CD4-positive, alpha-beta T cell (primary cell): ENCODE measurements at regions not wholly inside any gene's neighbourhood (a gene's known extent, or its start where the extent isn't known, plus 50 kb on each side); places are given as distances from the start of the nearest gene placed in this dataset.

Experiments used
- ATAC-seq: fragments of 200-7000 bp; cut with Tn5 transposase; one replicate; pipeline ENCODE4 v1.10.0; 2022; ENCODE audit warnings: mild to moderate bottlenecking; ENCODE audit not compliant: poor library complexity
- CTCF ChIA-PET: fragments of 350-600 bp; sonication (Branson Sonifier 250); formaldehyde crosslinking; loops from one replicate; lab custom pipeline; 2021; ENCODE audit warnings: antibody characterized with exemption, inconsistent platforms; lab: Charles Lee
- POLR2A ChIA-PET: fragments of 350-600 bp; sonication (Branson Sonifier 250); formaldehyde crosslinking; loops from one replicate; lab custom pipeline; 2021; ENCODE audit warnings: antibody characterized with exemption, inconsistent platforms; lab: Charles Lee
- DNase-seq, 14 experiments: peaks; one replicate each; pipeline ENCODE4 v3.0.0-alpha.2; 2013 to 2020; ENCODE audit warnings: mixed read lengths in 2 of 14
- H3K27ac ChIP-seq, 2 donors: one replicate each; pipeline versions ENCODE4 v1.5.1 to v1.7.0; 2013; ENCODE audit warnings: low read length in 2 of 2, low read depth in 1 of 2, mild to moderate bottlenecking in 1 of 2
- H3K27me3 ChIP-seq, 2 experiments: 1 replicate in 1 of 2; 2 replicates in 1 of 2; pipeline versions ENCODE4 v1.6.1 to v1.7.0; 2013; ENCODE audit warnings: low read length in 2 of 2, control low read depth in 1 of 2, mild to moderate bottlenecking in 1 of 2, moderate library complexity in 1 of 2; ENCODE audit not compliant: insufficient read depth in 2 of 2, control insufficient read depth in 1 of 2
- H3K36me3 ChIP-seq: one replicate; pipeline ENCODE4 v1.6.1; 2013; ENCODE audit warnings: low read length, control low read depth; ENCODE audit not compliant: insufficient read depth
- H3K4me1 ChIP-seq: one replicate; pipeline ENCODE4 v1.6.1; 2013; ENCODE audit warnings: low read length, control low read depth; ENCODE audit not compliant: insufficient read depth
- H3K4me3 ChIP-seq: one replicate; pipeline ENCODE4 v1.5.1; 2013; ENCODE audit warnings: mild to moderate bottlenecking, low read length, moderate library complexity
- H3K9me3 ChIP-seq, 2 experiments: 1 replicate in 1 of 2; 2 replicates in 1 of 2; pipeline versions ENCODE4 v1.6.1 to v1.7.0; 2013; ENCODE audit warnings: low read length in 2 of 2, mild to moderate bottlenecking in 2 of 2, control low read depth in 1 of 2, moderate library complexity in 1 of 2; ENCODE audit not compliant: control insufficient read depth in 1 of 2, insufficient read depth in 1 of 2
- H3K27ac Mint-ChIP-seq: one replicate; pipeline ENCODE4 v1.8.0; 2020; ENCODE audit warnings: mixed read lengths
- H3K27me3 Mint-ChIP-seq: one replicate; pipeline ENCODE4 v1.8.0; 2021; ENCODE audit warnings: mixed read lengths
- H3K36me3 Mint-ChIP-seq: one replicate; pipeline ENCODE4 v1.8.0; 2021; ENCODE audit warnings: low read depth, mixed read lengths
- H3K4me1 Mint-ChIP-seq: one replicate; pipeline ENCODE4 v1.8.0; 2021; ENCODE audit warnings: low read depth, mixed read lengths
- H3K4me3 Mint-ChIP-seq: one replicate; pipeline ENCODE4 v1.8.0; 2020; ENCODE audit warnings: mild to moderate bottlenecking, mixed read lengths
- H3K9me3 Mint-ChIP-seq: one replicate; pipeline ENCODE4 v1.8.0; 2020; ENCODE audit warnings: mixed read lengths
- CTCF ChIP-seq: fragments of 200-600 bp; IDR thresholded peaks from one replicate; pipeline ENCODE4 v1.8.0; 2022; ENCODE audit warnings: antibody characterized with exemption, mild to moderate bottlenecking
- intact Hi-C, 2 experiments: fragments of 100-400 bp; cut with DNase I in 1 of 2; cut with micrococcal nuclease in 1 of 2; formaldehyde crosslinking; loops; one replicate each; pipeline versions ENCODE4 v1.15.1 to v1.9.0; 2023 to 2025; cut with DNase I, micrococcal nuclease

- Histone ChIP-seq H3K27ac (no peak overlapping the region), H3K27me3 (no peaks in the 10 kb centered on the region), H3K4me1 (no peaks in the 10 kb centered on the region), H3K36me3 (no peaks in the 10 kb centered on the region), H3K4me3 (no peak overlapping the region), H3K9me3 (peaks cover 3 to 8% of the 10 kb centered on the region in 2 experiments)
- POLR2A ChIA-PET = no interaction called here
- no peaks in the 10 kb centered on the region for H3K36me3 Mint-ChIP-seq
- no peak overlapping the region for H3K27ac Mint-ChIP-seq
- peaks cover 13% of the 10 kb centered on the region for H3K9me3 Mint-ChIP-seq
- no peak for TF ChIP-seq CTCF
- no peaks in the 10 kb centered on the region for H3K4me1 Mint-ChIP-seq
- H3K4me3 Mint-ChIP-seq = no peak overlapping the region
- intact Hi-C loops = no loop called here
- CTCF ChIA-PET = no interaction called here
- no peak for ATAC-seq
- no peaks in the 10 kb centered on the region for H3K27me3 Mint-ChIP-seq
- no peak for DNase-seq
Observed at GRCh38 chr13:67841071-67841470, 610.9 kb upstream of the PCDH9 start.

GRCh38 chr13:67833564-67833963 is 603.4 kb upstream of the PCDH9 start:
- Histone ChIP-seq H3K4me1 (no peaks in the 10 kb centered on the region), H3K4me3 (no peak overlapping the region), H3K27ac (no peak overlapping the region), H3K27me3 (no peaks in the 10 kb centered on the region), H3K36me3 (no peaks in the 10 kb centered on the region), H3K9me3 (peaks cover 0 to 3% of the 10 kb centered on the region in 2 experiments)
- Mint-ChIP-seq H3K4me3 (no peak overlapping the region), H3K27me3 (no peaks in the 10 kb centered on the region), H3K36me3 (no peaks in the 10 kb centered on the region), H3K27ac (no peak overlapping the region), H3K4me1 (no peaks in the 10 kb centered on the region), H3K9me3 (peaks cover 10% of the 10 kb centered on the region)
- DNase-seq = no peak
- intact Hi-C loops = no loop called here
- ChIA-PET POLR2A (no interaction called here), CTCF (no interaction called here)
- no peak for ATAC-seq
- TF ChIP-seq CTCF = no peak

- peaks cover 13% of the 10 kb centered on the region for H3K9me3 Mint-ChIP-seq
- ChIA-PET CTCF (no interaction called here), POLR2A (no interaction called here)
- H3K36me3 Mint-ChIP-seq = no peaks in the 10 kb centered on the region
- Histone ChIP-seq H3K9me3 (peaks cover 0 to 3% of the 10 kb centered on the region in 2 experiments), H3K27me3 (no peaks in the 10 kb centered on the region), H3K36me3 (no peaks in the 10 kb centered on the region), H3K4me1 (no peaks in the 10 kb centered on the region), H3K27ac (no peak overlapping the region), H3K4me3 (no peak overlapping the region)
- no peak overlapping the region for H3K4me3 Mint-ChIP-seq
- intact Hi-C loops = no loop called here
- no peak overlapping the region for H3K27ac Mint-ChIP-seq
- H3K27me3 Mint-ChIP-seq = no peaks in the 10 kb centered on the region
- ATAC-seq = no peak
- TF ChIP-seq CTCF = no peak
- no peaks in the 10 kb centered on the region for H3K4me1 Mint-ChIP-seq
- DNase-seq = no peak
Observed at GRCh38 chr13:67829641-67830040, 599.5 kb upstream of the PCDH9 start.
